Tongue (tissue), 1 donor: ENCODE measurements at regions not wholly inside any gene's neighbourhood (a gene's known extent, or its start where the extent isn't known, plus 50 kb on each side); places are given as distances from the start of the nearest gene placed in this dataset.

ENCODE experiments used
- DNase-seq: peaks from one replicate; pipeline ENCODE4 v3.0.0-alpha.2; 2015

DNA sequence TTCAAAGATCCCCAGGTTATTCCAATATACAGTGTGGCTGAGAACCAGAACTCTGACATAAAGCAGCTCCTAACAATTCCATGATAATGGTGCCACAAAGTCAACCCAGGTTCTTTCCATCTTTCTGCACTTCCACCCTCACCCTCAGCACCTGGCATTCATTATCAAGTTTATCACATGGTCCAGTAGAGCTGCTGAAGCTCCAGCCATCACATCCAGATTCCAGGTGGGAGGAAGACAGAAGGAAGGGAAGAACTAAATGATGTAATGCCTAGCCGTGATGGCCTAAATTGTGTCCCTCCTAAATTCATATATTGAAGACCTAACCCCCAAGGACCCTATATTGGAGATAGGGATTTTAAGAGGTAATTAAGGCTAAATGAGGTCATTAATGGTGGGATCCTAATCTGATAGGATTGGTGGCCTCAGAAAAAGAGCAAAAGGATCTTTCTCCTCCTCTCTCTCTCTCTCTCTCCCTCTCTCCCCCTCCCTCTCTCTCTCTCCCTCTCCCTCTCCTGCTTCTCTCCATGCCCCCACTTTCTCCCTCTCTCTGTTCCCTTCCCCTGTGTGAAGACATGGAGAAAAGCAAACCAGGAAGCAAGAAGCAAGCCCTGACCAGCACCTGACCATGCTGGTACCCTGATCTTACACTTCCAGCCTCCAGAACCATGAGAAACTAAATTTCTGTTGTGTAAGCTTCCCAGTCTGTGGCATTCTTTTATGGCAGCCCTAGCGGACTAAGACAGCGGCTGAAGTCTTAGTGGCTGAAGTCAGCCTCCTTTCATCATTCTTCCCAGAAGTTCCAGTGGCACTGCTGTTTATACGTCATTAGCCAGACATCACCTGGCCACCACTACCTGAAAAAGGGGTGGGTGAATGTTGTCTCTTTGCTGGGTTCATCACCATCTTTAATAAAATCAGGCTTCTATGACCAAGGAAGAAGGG, 369.7 kb upstream of the PROK2 start:
- DNase-seq, result peak; percentile 27

DNA sequence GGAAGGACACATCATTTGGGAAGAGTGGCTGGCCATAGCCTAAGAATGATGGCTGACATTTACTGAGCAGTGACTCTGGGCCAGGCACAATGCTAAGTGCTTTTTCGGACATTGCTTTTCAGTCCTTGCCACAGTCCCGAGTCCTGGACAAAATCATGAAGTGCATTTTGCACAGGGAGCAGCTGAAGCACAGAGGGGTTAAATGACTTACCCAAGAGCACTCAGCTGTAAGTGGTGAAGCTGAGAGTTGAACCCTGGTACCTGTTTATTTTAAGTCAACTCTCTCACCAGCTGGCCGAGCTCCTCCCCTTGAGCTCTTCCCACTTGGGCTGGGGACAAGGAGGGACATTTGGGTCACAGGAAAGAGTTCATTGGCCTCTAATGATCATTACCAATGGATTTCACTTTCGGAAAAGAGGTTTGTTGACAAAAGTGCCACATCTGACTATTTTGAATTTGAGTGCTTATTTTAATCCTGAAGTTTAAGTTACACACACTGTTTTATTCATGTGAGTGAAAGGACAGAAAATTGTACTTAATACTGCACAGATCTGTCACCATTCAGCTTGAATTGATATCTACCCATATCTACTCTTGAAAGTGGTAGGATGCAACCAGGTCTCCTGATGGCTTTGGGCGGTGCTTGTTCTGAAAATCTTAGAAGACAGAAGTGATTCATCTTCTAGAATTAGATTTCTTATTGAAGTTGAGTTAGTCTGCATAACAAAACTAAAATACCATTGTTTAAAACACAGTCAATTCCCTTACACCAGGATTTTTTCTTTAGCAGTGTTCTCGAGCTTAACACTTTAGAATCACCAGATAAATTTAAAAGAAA, 368.7 kb upstream of the PROK2 start:
- no peak for DNase-seq

DNA sequence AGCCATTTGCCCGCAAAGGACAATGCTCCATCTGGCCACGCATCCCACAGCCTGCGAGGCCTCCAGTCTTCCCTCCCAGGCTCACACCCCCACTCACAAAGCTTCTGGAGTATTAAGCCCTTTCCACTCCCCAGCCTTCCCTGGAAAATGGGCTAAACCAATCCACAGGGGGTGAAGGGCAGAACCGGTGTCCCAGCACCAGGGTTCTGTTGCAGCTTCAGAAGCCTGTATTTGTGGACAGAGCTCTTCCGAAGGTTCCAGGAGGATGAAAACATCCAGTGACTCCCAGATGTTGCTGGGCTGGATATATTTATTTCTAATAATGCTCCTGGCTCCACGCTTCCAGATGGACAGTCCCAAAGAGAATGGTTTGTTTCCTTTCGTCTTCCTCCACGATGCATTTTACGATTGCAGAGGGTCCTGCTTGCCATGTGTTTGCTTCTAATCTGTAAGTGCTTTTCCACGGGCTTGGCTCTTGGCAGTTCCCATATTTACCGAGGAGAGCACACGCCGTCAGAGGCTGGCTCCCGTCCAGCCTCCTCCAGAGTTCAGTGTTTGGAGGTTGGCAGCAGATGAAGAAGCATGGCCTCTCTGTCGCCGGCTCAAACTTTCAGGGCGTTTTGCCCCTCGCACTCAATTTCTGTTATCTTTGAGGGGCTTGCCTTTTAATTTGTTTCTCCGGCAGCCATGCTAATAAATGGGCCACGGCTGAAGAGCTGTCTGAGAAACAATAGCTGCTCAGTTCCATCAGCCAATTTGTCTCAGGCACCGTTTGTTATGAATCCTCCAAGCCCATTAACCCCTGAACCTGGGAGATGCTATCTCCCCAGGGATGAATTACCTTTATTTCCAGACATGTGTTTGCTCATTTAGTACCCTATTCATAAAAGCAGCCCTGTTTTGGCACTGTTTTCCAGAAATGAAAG, 367.9 kb upstream of the PROK2 start:
- DNase-seq, result peak; percentile 97

DNA sequence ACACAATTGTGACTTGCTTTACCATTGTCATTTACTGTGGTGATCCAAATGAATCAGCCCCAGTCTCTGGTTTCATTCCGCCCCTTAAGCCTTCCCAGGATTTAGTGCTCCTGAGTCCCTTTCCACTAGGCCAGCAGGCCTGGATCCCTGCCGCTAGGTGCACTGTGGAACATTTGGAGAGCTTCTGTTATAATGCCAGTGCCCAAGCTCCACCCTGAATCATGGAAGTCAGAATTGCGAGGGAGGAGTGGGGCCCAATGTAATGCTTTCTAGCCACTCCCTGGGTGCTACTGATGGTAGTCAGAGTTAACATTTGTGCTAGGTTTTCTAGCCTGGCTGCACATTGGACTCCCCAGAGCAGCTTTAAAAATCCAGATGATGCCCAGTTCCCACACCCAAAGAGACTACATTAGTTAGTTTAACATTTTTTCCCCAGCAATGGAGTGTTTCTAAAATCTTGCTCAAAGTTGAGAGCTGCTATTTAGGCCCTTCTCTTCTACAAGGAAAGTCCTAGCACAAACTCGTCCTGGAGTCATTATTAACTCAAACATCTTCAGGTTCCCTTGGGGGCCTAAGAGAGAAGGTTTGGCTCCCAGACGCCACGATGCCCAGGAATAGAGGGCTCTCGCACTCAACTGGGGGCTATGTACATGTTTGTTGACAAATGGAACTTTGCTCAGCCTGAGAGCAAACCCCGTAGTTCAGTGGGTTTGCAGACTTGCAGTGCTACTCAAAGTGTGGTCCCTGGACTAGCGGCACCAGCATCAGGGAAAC, 366.7 kb upstream of the PROK2 start:
- DNase-seq, result no peak

DNA sequence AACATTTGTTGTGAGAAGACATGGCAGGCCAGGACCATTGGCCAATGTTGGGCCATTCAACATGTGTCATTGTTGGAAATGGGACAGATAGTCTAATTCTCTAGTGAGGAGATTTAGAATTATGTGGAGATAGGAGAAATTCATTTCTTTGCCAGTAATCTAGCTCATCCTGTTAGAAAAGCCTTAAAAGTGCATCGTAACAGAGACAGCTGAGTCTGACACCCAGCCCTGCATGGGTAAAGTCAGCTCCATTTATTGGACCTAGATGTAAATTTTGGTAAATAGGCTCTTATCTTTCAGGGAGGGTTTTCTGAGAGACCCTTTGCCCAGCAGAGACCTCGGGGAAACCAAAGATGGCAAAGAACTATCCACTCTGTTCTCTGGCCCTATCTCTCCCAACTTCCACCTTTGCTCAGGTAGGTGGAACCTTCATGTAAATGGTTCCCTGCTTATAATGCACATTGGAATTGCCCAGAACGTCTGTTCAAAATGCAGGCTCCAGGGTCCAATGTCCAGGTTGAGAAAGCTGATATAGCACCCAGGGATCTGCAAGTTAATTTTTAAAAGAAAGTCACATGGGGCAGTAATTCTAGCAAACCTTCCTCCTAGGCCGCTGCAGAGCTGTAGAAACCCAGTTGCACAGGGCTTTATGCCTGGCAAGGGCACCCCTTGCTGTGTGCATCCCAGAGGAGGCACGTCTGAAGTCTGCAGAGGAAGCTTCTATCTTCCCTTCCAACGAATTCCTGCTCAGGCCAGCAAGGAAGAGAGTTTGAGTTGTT, 365.9 kb upstream of the PROK2 start:
- no peak for DNase-seq

DNA sequence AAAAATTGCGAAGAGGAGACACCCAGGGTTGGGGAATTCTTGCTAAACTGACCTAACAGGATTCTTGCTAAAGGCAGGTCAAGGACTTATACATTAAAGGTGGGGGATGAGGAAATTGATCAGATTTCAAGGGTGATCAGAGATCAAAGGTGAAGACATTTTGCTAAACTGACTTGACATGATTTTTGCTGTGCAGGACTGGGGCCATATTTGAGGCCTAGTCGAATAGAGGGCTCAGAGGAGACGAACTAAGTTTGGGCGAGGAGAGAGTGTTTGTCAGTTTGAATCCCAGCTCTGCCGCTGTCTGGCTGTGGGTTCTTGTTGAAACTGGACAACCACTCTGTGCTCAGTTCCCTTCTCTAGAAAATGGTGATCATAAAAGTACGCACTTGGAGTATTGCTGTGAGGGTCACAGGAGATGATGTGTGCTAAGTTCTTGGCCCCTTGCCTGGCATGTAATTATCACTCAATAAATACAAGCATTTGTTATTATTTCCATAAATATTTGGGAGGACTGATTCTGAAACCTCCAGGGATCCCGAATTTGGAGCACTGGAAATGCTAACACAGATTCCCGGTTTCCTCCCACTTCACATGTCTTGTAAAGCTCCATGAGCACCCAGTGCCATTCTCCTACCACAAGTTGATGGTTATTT, 364.8 kb upstream of the PROK2 start:
- DNase-seq, result no peak

DNA sequence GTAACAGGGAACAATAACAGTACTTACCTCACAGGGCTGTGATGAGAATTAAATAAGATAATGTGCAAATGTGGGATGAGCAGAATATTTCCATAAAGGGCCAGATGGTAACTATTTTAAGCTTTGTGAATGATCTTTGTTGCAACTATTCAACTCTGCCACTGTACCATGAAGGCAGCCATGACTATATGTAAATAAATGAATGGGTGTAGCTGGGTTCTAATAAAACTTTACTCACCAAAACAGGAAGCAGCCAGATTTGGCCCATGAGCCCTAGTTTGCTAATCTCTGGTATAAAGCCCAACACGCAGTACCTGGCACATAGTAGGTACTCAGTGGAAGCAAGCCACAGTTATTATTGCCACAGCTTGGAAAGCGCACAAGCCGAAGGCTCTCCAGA, 362.7 kb upstream of the PROK2 start:
- DNase-seq, result no peak

DNA sequence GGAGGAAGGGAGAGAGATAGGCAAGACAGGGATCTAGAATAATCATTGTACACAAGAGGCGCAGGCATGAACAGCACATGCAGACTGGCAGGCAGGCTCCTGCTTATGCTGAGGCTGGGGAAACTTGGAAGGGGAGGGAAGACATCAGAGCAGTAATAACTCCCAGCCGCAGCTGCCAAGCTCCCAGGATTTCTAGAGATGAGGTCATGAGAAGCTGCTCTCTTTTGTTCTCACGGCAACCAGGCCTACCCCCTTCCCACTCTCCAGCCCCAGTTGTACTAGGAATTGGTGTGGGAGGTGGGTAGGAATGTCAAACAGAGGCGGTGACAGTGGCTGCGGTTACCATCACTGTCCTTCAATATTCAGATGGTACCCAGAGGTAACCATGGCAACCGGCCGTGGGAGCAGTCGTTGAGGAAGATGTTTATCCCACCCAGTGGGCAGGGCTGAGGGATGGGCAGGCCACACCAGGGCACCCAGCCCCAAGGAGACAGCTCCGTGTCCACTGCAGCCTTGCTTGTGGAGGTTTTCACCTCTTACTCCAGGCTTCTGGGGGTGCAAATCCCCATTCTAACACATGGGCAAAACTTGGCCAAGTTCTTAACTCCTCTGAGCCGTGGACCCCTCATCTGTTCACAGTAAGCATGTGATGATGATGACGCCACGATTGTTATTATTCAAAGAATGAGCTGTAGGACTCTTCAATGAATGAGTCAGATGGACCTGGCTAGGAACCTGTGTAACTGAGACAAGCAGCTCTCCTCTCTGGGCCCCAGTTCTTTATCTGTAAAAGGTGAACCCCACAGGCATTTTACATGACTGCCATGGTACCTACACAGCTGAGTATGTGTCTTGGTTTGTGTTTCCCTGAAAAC, 360.8 kb upstream of the PROK2 start:
- peak; percentile 93 for DNase-seq

DNA sequence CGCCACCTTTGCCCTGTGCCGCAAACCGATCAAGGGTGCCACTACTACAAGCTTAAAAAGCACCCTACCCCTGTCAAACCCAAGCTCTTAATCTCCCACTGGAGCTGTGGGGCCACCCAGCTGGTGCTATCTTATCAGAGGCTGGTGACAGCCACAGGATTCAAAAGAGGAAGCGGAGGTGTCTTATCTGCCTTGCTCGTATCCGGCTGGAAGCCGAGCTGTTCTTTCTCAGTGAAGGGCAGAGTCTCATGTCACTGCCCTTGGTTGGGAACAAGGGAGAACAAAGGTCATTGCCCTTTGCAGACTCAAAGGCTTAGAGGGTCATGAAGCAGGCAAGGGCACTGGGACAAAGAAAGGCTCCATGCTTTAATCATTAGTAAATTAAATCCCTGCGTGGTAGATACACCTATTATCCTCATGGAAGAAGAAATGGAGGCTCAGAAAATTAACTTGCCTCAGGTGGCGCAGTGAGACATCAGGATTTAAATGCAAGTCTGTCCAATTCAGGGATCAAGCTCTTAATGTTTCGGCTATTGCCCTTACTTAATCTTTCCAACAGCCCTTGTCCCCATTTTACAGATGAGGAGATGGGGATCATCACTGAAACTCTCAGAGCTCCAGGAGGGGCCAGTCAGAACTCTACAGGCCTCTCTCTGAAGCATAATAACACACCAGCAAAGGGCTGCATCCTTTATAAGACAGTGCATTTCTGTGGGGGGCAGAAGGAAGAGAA, 360.0 kb upstream of the PROK2 start:
- DNase-seq, result no peak

DNA sequence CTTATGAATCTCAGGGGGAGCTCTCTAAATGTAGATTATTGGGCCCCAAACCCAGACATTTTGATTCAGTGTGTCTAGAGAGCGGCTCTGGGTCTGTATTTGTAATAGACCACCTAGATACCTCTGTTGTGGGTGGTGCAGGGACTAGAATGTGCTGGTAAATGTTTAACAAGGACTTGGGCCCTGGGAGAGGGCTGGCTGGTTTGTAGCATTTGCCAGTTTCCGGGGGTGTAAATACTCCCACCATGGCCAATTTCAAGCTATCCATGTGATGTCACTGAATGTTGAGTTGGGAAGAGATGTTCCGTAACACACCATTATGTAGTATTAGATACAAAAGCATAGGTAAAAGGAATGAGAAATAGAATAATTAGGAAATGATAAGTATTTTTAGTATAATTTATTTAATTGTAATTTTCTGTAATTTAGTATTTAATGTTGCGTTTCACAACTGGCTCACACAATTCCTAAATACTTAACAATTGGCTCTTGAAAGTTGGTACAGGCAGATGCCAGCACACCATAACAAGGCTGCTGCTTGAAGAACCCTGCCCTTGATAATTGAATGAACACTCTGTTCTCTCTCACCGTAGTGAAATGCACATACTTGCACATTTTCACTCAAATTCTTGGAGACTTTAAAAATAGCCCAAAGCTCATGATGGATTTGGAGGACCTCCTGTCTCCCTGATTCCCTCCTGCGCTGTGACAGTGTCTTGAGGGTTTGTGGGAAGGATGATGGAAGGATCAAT, 359.2 kb upstream of the PROK2 start:
- no peak for DNase-seq

DNA sequence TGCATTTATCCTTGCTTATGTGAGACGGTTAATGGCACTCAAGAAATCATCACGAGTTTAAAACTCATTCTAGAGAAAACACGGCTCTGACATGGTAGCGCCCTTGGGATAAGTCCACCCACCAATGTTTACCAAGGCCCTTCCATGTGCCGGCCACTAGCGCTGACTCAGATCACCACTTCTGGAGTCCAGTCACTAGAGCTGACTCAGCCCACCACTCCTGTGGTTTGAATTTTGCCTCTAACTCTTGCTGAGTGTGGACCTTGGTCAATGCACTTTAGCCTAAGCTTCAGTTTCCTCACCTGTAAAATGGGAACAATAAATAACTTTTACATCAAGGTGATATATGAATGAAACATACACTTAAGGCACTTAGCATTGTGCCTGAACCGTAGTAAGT, 358.4 kb upstream of the PROK2 start:
- DNase-seq, result no peak

DNA sequence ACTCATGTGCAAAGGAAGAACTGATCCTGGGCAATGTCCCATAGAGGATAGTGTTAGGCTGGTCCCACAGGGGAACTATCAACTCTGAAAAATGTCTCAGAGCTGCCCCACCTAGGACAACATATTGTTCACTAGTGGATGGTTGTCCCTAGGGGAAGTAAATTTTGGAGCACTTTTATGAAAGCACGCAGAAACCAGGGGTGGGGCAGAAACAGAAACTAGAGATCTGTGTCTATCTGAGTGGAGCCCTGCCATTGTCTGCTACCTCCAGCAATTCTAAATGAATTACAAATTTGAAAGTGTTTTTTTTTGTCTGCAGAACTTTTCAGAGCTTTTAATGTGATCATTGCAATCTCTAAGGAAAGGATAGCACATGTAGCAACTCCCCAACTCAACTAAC, 357.1 kb upstream of the PROK2 start:
- DNase-seq, result no peak

DNA sequence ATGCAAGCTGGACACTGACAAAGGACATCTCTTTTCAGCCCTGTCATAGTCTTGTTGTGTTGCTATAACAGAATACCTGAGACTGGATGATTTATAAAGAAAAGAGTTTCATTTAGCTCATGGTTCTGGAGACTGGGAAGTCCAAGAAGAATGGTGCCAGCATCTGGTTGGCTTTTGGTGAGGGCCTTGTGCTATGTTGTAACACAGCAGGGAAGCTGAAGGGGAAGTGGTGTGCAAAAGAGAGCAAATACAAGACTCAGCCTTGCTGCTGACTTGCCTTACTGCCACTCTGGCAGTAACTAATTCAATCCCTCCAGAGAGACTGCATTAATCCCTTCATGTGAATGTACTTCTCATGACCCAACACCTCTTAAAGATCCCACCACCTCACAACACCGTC, 356.3 kb upstream of the PROK2 start:
- no peak for DNase-seq

DNA sequence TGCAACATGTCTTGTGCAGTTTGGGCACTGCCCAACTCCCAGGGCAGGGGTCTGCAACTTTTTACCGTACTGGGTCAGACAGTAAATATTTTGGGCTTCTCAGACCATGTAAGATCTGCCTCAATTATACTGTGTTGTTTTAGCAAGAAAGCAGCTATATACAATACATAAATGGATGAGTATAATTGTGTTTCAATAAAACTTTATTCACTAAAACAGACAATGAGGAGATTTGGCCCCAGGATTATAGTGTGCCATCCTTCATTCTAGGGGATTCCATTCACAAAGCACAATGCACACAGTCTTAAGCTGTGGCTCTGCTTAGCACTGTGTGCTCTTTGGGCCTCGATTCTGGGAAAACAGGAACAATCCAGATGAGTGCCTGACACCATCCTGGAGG, 354.4 kb upstream of the PROK2 start:
- no peak for DNase-seq

DNA sequence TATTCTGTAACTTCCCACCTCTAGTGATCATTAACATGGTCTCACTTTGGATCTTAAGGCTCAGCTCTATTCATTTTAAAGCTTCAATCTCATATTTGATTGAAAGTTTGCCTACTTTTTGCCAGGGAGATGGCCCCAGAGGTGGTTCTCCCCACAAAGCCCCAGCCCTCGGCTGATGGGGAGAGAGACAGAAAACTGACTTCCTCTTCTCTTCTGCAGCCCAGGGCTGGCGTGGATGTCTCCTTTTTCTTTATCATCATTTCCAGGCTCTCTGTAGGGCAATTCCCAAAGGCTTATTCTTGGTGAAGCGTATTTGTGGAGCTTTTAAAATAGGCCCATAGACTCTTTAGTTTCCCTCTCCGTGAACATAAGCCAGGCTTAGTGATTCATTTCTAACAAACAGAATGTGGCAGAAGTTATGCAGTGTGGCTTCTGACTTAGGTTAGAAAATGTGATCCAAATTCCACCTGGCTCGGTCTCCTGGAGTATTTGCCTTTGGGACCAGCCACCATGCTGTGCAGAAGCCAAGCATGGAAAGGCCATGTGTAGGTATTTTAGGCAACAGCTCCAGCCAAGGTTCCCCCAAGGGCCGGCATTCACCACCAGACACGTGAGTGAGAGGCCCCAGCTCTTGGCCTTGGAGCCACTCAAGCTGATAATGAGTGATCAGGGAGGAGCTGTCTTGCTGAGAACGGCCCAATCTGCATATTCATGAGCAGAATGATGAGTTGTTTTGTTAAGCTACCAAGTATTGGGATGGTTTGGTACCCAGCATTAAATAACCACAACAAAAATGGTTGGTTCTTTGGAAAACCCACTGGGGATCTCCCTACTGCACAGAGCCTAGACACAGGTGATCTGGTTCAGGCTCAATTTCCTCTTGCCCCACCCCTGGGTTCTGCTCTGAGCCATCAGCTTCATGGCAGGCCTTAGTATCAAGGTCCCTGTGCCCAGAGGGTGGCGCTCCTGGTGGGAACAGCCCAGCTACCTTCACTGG, 353.2 kb upstream of the PROK2 start:
- no peak for DNase-seq

DNA sequence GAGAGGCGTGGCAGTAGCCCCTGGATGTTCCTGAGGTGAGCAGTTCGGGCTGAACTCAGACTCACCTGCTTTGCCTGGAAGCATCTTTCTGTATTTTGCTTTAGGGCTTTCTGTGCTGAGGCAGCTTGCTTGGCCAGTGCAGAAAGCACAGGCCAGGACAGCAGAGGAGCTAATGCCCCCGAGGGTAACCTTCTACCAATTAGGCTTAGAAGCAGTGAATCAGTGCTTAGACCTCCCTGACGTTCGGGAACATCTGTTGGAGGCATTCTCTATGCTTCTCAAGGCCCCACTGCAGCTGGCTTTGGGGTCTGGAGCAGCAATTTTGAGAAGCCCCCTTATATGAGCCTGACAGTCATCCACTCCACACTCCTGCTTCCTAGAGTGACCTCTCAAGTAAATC, 350.7 kb upstream of the PROK2 start:
- peak; percentile 39 for DNase-seq
